Right renal cortex interstitium (tissue), 3 donors: ENCODE measurements at regions not wholly inside any gene's neighbourhood (a gene's known extent, or its start where the extent isn't known, plus 50 kb on each side); places are given as distances from the start of the nearest gene placed in this dataset.
"Not testable (repeated sequence)": the region's sequence is repeated elsewhere in the genome, so short reads cannot be mapped to it uniquely, and the experiment has no call there.

Experiments used
- DNase-seq, 3 donors: peaks; one replicate each; pipeline ENCODE4 v3.0.0-alpha.2; 2013; ENCODE audit warnings: low read depth in 3 of 3, low spot score in 2 of 3

- DNase-seq, result no peak
Measured at GRCh38 chr6:121593011-121593641, 157.7 kb downstream of the GJA1 start.

- DNase-seq, result no peak
Measured at GRCh38 chr6:121594053-121594452, 158.6 kb downstream of the GJA1 start.

- DNase-seq, result no peak
Measured at GRCh38 chr6:121595646-121596045, 160.2 kb downstream of the GJA1 start.

GRCh38 chr6:121596441-121596840 is 161.0 kb downstream of the GJA1 start:
- no peak for DNase-seq

GRCh38 chr6:121597654-121598053 is 162.2 kb downstream of the GJA1 start:
- no peak for DNase-seq

GRCh38 chr6:121599331-121599730 is 163.9 kb downstream of the GJA1 start:
- DNase-seq, result not testable (repeated sequence)

- no peak for DNase-seq
Measured at GRCh38 chr6:121600389-121601168, 165.1 kb downstream of the GJA1 start.

GRCh38 chr6:121603486-121603885 is 168.0 kb downstream of the GJA1 start:
- no peak for DNase-seq

- DNase-seq, result no peak
Measured at GRCh38 chr6:121607721-121608120, 172.3 kb downstream of the GJA1 start.

- no peak for DNase-seq
Measured at GRCh38 chr6:121608270-121608669, 172.8 kb downstream of the GJA1 start.

- no peak for DNase-seq
Measured at GRCh38 chr6:121609281-121609680, 173.8 kb downstream of the GJA1 start.

GRCh38 chr6:121612927-121613326 is 177.5 kb downstream of the GJA1 start:
- DNase-seq, result no peak

- no peak for DNase-seq
Measured at GRCh38 chr6:121614115-121614514, 178.7 kb downstream of the GJA1 start.

GRCh38 chr6:121615493-121615892 is 180.0 kb downstream of the GJA1 start:
- DNase-seq, result no peak

GRCh38 chr6:121616406-121616805 is 181.0 kb downstream of the GJA1 start:
- no peak for DNase-seq

- DNase-seq, result no peak
Measured at GRCh38 chr6:121617388-121617787, 181.9 kb downstream of the GJA1 start.

- no peak for DNase-seq
Measured at GRCh38 chr6:121619013-121619412, 183.6 kb downstream of the GJA1 start.

GRCh38 chr6:121619987-121620740 is 184.7 kb downstream of the GJA1 start:
- no peak for DNase-seq

GRCh38 chr6:121627761-121628160 is 192.3 kb downstream of the GJA1 start:
- DNase-seq, result no peak

- no peak for DNase-seq
Measured at GRCh38 chr6:121630716-121631115, 195.3 kb downstream of the GJA1 start.

GRCh38 chr6:121631752-121632151 is 196.3 kb downstream of the GJA1 start:
- DNase-seq, result not testable (repeated sequence)

GRCh38 chr6:121633309-121633708 is 197.9 kb downstream of the GJA1 start:
- no peak for DNase-seq
